CD4-positive, alpha-beta T cell (primary cell): ENCODE measurements at regions not wholly inside any gene's neighbourhood (a gene's known extent, or its start where the extent isn't known, plus 50 kb on each side); places are given as distances from the start of the nearest gene placed in this dataset.
"Not testable (repeated sequence)": the region's sequence is repeated elsewhere in the genome, so short reads cannot be mapped to it uniquely, and the experiment has no call there.

Experiments
- ATAC-seq: fragments of 200-7000 bp; cut with Tn5 transposase; one replicate; pipeline ENCODE4 v1.10.0; 2022; ENCODE audit warnings: mild to moderate bottlenecking; ENCODE audit not compliant: poor library complexity
- CTCF ChIA-PET: fragments of 350-600 bp; sonication (Branson Sonifier 250); formaldehyde crosslinking; loops from one replicate; lab custom pipeline; 2021; ENCODE audit warnings: antibody characterized with exemption, inconsistent platforms; lab: Charles Lee
- POLR2A ChIA-PET: fragments of 350-600 bp; sonication (Branson Sonifier 250); formaldehyde crosslinking; loops from one replicate; lab custom pipeline; 2021; ENCODE audit warnings: antibody characterized with exemption, inconsistent platforms; lab: Charles Lee
- DNase-seq, 14 experiments: peaks; one replicate each; pipeline ENCODE4 v3.0.0-alpha.2; 2013 to 2020; ENCODE audit warnings: mixed read lengths in 2 of 14
- H3K27ac ChIP-seq, 2 donors: one replicate each; pipeline versions ENCODE4 v1.5.1 to v1.7.0; 2013; ENCODE audit warnings: low read length in 2 of 2, low read depth in 1 of 2, mild to moderate bottlenecking in 1 of 2
- H3K27me3 ChIP-seq, 2 experiments: 1 replicate in 1 of 2; 2 replicates in 1 of 2; pipeline versions ENCODE4 v1.6.1 to v1.7.0; 2013; ENCODE audit warnings: low read length in 2 of 2, control low read depth in 1 of 2, mild to moderate bottlenecking in 1 of 2, moderate library complexity in 1 of 2; ENCODE audit not compliant: insufficient read depth in 2 of 2, control insufficient read depth in 1 of 2
- H3K36me3 ChIP-seq: one replicate; pipeline ENCODE4 v1.6.1; 2013; ENCODE audit warnings: low read length, control low read depth; ENCODE audit not compliant: insufficient read depth
- H3K4me1 ChIP-seq: one replicate; pipeline ENCODE4 v1.6.1; 2013; ENCODE audit warnings: low read length, control low read depth; ENCODE audit not compliant: insufficient read depth
- H3K4me3 ChIP-seq: one replicate; pipeline ENCODE4 v1.5.1; 2013; ENCODE audit warnings: mild to moderate bottlenecking, low read length, moderate library complexity
- H3K9me3 ChIP-seq, 2 experiments: 1 replicate in 1 of 2; 2 replicates in 1 of 2; pipeline versions ENCODE4 v1.6.1 to v1.7.0; 2013; ENCODE audit warnings: low read length in 2 of 2, mild to moderate bottlenecking in 2 of 2, control low read depth in 1 of 2, moderate library complexity in 1 of 2; ENCODE audit not compliant: control insufficient read depth in 1 of 2, insufficient read depth in 1 of 2
- H3K27ac Mint-ChIP-seq: one replicate; pipeline ENCODE4 v1.8.0; 2020; ENCODE audit warnings: mixed read lengths
- H3K27me3 Mint-ChIP-seq: one replicate; pipeline ENCODE4 v1.8.0; 2021; ENCODE audit warnings: mixed read lengths
- H3K36me3 Mint-ChIP-seq: one replicate; pipeline ENCODE4 v1.8.0; 2021; ENCODE audit warnings: low read depth, mixed read lengths
- H3K4me1 Mint-ChIP-seq: one replicate; pipeline ENCODE4 v1.8.0; 2021; ENCODE audit warnings: low read depth, mixed read lengths
- H3K4me3 Mint-ChIP-seq: one replicate; pipeline ENCODE4 v1.8.0; 2020; ENCODE audit warnings: mild to moderate bottlenecking, mixed read lengths
- H3K9me3 Mint-ChIP-seq: one replicate; pipeline ENCODE4 v1.8.0; 2020; ENCODE audit warnings: mixed read lengths
- intact Hi-C, 2 experiments: fragments of 100-400 bp; cut with DNase I in 1 of 2; cut with micrococcal nuclease in 1 of 2; formaldehyde crosslinking; loops; one replicate each; pipeline versions ENCODE4 v1.15.1 to v1.9.0; 2023 to 2025; cut with DNase I, micrococcal nuclease
- TF ChIP-seq, protein P1 (sequence below): fragments of 200-600 bp; IDR thresholded peaks from one replicate; pipeline ENCODE4 v1.8.0; 2022; ENCODE audit warnings: antibody characterized with exemption, mild to moderate bottlenecking

DNA sequence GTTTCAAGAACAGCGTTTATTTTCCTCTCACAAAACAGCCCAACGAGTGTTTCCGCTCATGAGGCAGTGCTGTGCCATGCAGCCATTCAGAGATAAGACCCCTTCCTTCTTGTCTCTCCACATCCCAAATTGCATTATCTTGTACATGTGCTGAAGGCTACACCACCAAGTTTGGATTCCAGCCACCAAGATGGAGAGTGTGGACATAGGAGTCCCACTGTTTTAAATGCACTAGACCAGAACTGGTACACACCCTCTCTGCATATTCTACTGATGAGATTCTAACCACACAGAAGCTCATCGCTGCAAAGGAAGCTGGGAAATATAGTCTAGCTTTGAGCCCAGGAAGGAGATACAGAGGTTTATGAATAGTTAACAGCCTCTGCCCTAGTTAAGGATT is 509.4 kb downstream of the NFIB start:
- ATAC-seq (no peak), DNase-seq (no peak)
- no peaks in the 10 kb centered on the region for H3K36me3 Mint-ChIP-seq
- ChIA-PET CTCF (no interaction called here), POLR2A (no interaction called here)
- Histone ChIP-seq H3K9me3 (no peaks in the 10 kb centered on the region), H3K27ac (no peak overlapping the region), H3K4me3 (no peak overlapping the region), H3K4me1 (no peaks in the 10 kb centered on the region), H3K36me3 (no peaks in the 10 kb centered on the region), H3K27me3 (no peaks in the 10 kb centered on the region)
- intact Hi-C loops, result no loop called here
- H3K4me3 Mint-ChIP-seq, result no peak overlapping the region
- H3K27me3 Mint-ChIP-seq, result no peaks in the 10 kb centered on the region
- H3K4me1 Mint-ChIP-seq, result no peaks in the 10 kb centered on the region
- H3K9me3 Mint-ChIP-seq, result peaks cover 8% of the 10 kb centered on the region
- TF ChIP-seq, protein P1, sequence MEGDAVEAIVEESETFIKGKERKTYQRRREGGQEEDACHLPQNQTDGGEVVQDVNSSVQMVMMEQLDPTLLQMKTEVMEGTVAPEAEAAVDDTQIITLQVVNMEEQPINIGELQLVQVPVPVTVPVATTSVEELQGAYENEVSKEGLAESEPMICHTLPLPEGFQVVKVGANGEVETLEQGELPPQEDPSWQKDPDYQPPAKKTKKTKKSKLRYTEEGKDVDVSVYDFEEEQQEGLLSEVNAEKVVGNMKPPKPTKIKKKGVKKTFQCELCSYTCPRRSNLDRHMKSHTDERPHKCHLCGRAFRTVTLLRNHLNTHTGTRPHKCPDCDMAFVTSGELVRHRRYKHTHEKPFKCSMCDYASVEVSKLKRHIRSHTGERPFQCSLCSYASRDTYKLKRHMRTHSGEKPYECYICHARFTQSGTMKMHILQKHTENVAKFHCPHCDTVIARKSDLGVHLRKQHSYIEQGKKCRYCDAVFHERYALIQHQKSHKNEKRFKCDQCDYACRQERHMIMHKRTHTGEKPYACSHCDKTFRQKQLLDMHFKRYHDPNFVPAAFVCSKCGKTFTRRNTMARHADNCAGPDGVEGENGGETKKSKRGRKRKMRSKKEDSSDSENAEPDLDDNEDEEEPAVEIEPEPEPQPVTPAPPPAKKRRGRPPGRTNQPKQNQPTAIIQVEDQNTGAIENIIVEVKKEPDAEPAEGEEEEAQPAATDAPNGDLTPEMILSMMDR, result no peak
- H3K27ac Mint-ChIP-seq, result no peak overlapping the region

DNA sequence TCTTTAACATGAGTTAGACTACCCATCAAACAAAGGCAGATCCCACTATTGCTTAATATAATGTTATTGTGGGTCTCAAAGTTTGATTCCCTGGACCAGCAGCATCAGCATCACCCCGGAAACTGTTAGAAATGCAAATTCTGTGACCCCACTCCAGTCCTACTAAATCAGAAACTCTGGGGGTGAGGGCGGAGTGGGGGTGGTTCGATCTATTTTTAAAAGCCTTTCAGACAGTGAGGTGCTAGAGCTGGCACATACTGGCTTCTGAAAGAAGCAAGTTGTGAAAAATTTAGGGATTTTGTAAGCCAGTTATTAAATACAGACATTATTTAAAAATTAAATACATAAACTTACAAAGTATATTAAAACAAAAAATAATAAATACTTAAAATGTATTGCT is 513.2 kb downstream of the NFIB start:
- no peak for ATAC-seq
- Histone ChIP-seq H3K36me3 (no peaks in the 10 kb centered on the region), H3K4me3 (no peak overlapping the region), H3K4me1 (no peaks in the 10 kb centered on the region), H3K27me3 (no peaks in the 10 kb centered on the region), H3K9me3 (no peaks in the 10 kb centered on the region), H3K27ac (no peak overlapping the region)
- ChIA-PET CTCF (no interaction called here), POLR2A (no interaction called here)
- intact Hi-C loops, result no loop called here
- Mint-ChIP-seq H3K27me3 (no peaks in the 10 kb centered on the region), H3K36me3 (no peaks in the 10 kb centered on the region), H3K9me3 (peaks cover 6% of the 10 kb centered on the region), H3K4me1 (no peaks in the 10 kb centered on the region), H3K27ac (no peak overlapping the region), H3K4me3 (no peak overlapping the region)
- TF ChIP-seq, protein P1, result no peak
- no peak for DNase-seq

DNA sequence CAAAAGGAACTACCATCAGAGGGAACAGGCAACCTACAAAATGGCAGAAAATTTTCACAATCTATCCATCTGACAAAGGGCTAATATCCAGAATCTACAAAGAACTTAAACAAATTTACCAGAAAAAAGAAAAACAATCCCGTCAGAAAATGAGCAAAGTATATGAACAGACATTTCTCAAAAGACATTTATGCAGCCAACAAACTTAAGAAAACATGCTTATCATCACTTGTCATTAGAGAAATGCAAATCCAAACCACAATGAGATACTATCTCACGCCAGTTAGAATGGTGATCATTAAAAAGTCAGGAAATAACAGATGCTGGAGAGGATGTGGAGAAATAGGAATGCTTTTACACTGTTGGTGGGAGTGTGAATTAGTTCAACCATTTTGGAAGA is 516.2 kb downstream of the NFIB start:
- H3K4me1 Mint-ChIP-seq, ATAC-seq, DNase-seq, H3K9me3 ChIP-seq, H3K4me3 ChIP-seq, H3K4me1 ChIP-seq, CTCF ChIA-PET, H3K27ac Mint-ChIP-seq, H3K9me3 Mint-ChIP-seq, intact Hi-C loops, H3K4me3 Mint-ChIP-seq, H3K27ac ChIP-seq, H3K27me3 ChIP-seq, H3K27me3 Mint-ChIP-seq, POLR2A ChIA-PET, H3K36me3 ChIP-seq, H3K36me3 Mint-ChIP-seq: not testable (repeated sequence)

DNA sequence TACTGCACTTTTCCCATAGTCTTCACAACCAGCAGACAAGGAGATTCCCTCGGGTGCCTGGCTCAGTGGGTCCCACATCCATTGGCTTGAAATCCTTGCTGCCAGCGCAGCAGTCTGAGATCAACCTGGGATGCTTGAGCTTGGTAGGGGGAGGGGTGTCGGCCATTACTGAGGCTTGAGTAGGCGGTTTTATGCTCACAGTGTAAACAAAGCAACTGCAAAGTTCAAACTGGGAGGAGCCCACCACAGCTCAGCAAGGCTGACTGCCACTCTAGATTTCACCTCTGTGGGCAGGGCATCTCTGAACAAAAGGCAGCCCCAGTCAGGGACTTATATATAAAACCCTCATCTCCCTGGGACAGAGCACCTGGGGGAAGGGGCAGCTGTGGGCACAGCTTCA is 512.3 kb upstream of the MPDZ start:
- Histone ChIP-seq H3K4me3 (no peak overlapping the region), H3K4me1 (no peaks in the 10 kb centered on the region), H3K9me3 (peaks cover 0 to 10% of the 10 kb centered on the region in 2 experiments), H3K27me3 (no peaks in the 10 kb centered on the region), H3K36me3 (no peaks in the 10 kb centered on the region), H3K27ac (no peak overlapping the region)
- no peaks in the 10 kb centered on the region for H3K27me3 Mint-ChIP-seq
- TF ChIP-seq, protein P1, result no peak
- no peak for DNase-seq
- CTCF ChIA-PET, result no interaction called here
- POLR2A ChIA-PET, result no interaction called here
- no peaks in the 10 kb centered on the region for H3K4me1 Mint-ChIP-seq
- H3K9me3 Mint-ChIP-seq, result peaks cover 4% of the 10 kb centered on the region
- no peak overlapping the region for H3K4me3 Mint-ChIP-seq
- intact Hi-C loops, result no loop called here
- no peaks in the 10 kb centered on the region for H3K36me3 Mint-ChIP-seq
- ATAC-seq, result no peak
- H3K27ac Mint-ChIP-seq, result no peak overlapping the region
